CD4-positive, alpha-beta T cell treated with Interleukin-21 for 1 hour (primary cell): ENCODE measurements at regions not wholly inside any gene's neighbourhood (a gene's known extent, or its start where the extent isn't known, plus 50 kb on each side); places are given as distances from the start of the nearest gene placed in this dataset.
"Not testable (repeated sequence)": the region's sequence is repeated elsewhere in the genome, so short reads cannot be mapped to it uniquely, and the experiment has no call there.

ENCODE experiments used
- DNase-seq: peaks from one replicate; pipeline ENCODE4 v3.0.0-alpha.2; 2020

DNA sequence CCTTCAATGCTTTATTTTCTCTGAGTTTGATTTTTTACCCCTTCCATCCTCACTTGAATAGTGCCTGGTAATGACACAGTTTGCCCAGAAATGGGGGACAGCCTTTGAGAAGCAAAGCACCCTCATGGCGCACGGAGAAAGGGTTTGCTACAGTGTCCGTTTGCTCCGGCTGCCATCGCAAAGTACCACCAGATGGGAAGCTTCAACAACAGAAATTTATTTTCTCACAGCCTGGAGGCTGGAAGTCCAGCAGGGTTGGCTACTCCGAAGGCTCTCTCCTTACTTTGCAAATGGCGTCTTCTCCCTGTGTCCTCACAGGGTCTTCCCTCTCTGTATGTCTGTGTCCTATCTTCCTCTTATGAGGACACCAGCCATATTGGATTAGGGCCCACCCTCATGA, 327.7 kb upstream of the KAZN start:
- DNase-seq: no peak

GRCh38 chr1:14273811-14274210, 324.7 kb upstream of the KAZN start:
- DNase-seq: no peak

DNA sequence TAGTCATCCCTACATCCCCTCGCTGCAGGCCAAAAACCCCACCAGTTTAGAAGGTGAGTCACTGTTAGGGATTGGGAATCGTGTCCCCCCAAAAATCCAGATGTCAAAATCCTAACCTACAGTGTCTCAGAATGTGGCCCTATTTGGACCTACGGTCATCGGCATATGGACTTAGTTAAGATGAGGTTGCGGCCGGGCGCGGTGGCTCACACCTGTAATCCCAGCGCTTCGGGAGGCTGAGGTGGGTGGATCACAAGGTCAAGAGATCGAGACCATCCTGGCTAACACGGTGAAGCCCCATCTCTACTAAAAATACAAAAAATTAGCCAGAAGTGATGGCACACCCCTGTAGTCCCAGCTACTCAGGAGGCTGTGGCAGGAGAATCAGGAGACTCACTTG, 318.6 kb upstream of the KAZN start:
- DNase-seq: not testable (repeated sequence)

- DNase-seq: no peak
These were observed 317.6 kb upstream of the KAZN start for GRCh38 chr1:14280909-14281308.

DNA sequence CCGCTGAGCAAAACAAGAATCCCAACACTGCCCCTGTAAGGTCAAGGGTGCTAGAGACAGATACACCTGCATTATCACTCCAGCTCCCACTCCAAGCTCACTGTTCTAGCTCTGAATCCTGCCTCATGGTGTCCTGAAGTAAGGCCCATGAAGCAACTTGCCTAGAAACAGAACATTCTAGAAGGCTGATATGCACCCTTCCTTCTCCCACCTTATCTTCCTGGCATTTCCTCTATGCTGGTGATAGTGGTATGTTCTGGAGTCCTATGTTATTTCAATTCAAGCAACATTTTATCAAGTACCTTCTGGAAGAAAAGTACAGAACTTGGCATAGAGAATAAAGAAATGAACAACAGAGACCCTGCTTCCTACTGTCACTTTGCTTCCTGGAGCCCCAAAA, 317.1 kb upstream of the KAZN start:
- no peak for DNase-seq

DNA sequence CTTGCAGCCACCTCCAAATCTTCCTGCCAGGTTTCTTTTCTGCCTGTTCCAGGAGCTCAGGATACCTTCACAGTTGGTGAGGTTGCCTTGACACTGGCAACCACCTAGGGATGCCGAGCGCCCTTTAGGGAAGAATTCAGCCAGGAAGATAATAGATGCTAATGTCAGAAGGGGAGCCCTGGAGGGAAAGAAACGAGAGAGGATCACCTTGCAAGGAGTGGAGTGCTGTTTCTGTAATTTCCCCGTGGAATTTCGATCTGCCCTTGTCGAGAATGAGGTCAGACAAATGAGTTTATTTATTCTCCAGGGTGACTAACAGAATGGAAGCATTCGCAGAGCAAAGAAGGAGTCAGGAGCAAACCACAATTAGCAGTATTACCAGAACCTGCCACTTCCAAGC, 315.8 kb upstream of the KAZN start:
- no peak for DNase-seq

GRCh38 chr1:14285238-14285637, 313.2 kb upstream of the KAZN start:
- DNase-seq: no peak

DNA sequence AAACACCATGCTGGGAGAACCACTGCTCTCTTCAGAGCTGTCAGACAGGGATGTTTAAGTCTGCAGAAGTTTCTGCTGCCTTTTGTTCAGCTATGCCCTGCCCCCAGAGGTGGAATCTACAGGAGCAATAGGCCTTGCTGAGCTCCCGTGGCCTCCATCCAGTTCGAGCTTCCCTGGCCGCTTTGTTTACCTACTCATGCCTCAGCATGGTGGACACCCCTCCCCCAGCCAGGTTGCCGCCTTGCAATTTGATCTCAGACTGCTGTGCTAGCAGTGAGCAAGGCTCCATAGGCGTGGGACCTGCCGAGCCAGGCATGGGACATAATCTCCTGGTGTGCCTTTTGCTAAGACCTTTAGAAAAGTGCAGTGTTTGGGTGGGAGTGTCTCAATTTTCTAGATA, 307.3 kb upstream of the KAZN start:
- DNase-seq: not testable (repeated sequence)

GRCh38 chr1:14292520-14292919, 306.0 kb upstream of the KAZN start:
- no peak for DNase-seq

- no peak for DNase-seq
These were observed 304.5 kb upstream of the KAZN start for GRCh38 chr1:14294006-14294405.

DNA sequence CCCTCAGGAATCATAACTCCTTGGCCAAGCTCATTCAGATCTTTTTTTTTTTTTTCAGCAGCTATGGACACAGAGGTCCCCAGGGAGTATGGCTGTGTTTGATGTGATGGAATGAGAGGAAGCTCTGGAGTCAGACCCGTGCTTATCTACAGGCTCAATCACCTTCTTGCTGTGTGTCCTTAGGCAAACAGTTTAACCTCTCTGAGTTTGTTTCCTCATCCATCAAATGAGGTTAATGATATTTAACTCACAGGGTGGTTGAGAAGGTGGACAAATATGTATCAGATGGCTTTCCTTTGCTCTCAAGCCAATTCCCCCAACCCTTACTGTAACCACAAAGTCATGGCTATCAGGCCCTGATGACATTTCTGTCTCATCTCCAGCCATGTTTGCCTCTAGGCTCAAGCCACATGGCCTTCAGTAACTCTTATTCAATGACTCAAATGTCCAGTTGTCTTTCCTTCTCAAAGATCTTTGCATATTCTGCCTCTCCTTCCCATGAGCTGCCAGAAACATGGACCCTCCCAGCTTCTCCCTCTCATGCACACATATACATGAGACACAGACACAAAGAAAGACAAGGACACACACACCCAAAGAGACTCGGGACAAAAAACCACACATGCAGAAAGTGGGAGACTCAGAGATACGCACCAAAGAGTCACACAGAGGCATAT, 303.5 kb upstream of the KAZN start:
- DNase-seq: no peak

- DNase-seq: no peak
These were observed 301.7 kb upstream of the KAZN start for GRCh38 chr1:14296795-14297194.

GRCh38 chr1:14297356-14297755, 301.1 kb upstream of the KAZN start:
- DNase-seq: no peak

GRCh38 chr1:14298806-14299205, 299.7 kb upstream of the KAZN start:
- DNase-seq: no peak

GRCh38 chr1:14300991-14301703, 297.3 kb upstream of the KAZN start:
- DNase-seq: no peak

DNA sequence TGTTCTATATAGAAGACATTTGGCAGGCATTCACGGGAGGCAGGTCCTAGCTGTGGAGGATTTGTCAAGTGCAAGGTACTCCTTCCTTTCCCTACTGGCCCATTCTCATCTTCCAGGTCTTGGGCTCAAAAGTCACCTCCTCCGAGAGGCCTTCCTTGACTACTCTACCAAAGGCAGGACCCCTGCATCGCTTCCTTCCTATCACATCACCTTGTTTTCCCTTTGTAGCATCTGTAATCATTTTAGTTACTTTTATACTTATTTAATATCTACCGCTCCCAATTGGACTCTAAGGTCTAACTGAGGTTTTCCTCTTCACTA, 296.8 kb upstream of the KAZN start:
- DNase-seq: no peak

DNA sequence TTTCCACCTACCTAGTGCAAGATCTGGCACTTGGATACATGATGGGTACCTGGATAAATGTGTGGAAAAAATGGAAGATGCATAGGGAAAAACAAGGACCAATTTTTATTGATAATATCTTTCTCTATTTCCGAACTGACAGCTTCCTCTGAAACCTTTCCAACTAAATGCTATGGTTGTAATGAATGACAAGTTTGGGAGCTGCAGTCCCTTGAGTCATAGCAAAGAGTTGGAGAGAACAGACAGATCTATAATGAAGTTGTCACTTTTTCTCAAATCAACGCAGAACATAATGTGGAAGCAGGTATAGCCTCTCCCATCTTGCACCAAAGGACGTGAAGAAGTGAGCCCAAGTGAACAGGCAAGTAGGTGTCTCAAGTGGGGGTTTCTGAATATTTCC, 296.5 kb upstream of the KAZN start:
- no peak for DNase-seq

- DNase-seq: no peak
These were observed 295.5 kb upstream of the KAZN start for GRCh38 chr1:14303011-14303410.

DNA sequence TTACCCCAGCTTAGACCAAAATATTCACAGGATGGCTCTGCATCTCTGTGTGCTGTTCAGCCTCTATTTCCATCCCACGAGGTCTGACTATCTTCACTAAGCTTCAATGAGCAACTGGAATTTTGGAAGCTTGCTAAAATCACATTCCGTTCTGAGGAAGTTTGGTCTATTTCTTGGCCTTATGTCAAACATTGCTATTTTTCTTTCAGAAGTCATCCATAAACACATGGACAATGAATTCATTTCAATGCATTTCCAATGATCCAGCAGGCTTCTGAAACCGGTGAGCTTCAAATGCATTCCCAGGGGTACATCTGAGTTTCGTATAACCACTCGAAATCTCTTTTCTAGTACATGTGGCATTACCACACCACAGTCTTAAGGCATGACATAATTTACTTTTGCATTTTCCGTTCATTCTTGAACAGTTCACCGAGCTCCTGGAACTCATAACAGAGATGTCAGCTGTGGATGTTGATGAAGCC, 294.1 kb upstream of the KAZN start:
- DNase-seq: no peak

- DNase-seq: no peak
These were observed 290.0 kb upstream of the KAZN start for GRCh38 chr1:14308460-14308859.

DNA sequence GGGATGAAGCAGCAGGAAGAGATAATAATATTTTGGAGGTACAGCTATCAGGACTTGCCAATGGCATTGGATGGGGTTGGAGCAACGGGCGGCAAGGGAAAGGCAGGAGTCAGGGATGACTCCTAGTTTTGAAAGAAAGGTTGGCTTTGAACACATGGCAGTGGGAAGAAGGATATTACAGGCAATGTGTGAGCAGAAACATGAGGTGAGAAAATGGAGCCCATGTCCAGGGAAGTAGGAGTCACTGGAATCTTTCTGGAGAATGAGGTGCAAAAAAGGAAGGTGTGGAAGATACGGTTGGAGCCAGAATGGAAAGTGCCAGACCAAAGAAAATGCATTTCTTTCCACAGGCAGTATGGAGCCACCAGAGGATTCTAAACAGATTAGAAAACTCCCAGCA, 288.5 kb upstream of the KAZN start:
- no peak for DNase-seq

GRCh38 chr1:14310476-14310875, 288.0 kb upstream of the KAZN start:
- DNase-seq: no peak

DNA sequence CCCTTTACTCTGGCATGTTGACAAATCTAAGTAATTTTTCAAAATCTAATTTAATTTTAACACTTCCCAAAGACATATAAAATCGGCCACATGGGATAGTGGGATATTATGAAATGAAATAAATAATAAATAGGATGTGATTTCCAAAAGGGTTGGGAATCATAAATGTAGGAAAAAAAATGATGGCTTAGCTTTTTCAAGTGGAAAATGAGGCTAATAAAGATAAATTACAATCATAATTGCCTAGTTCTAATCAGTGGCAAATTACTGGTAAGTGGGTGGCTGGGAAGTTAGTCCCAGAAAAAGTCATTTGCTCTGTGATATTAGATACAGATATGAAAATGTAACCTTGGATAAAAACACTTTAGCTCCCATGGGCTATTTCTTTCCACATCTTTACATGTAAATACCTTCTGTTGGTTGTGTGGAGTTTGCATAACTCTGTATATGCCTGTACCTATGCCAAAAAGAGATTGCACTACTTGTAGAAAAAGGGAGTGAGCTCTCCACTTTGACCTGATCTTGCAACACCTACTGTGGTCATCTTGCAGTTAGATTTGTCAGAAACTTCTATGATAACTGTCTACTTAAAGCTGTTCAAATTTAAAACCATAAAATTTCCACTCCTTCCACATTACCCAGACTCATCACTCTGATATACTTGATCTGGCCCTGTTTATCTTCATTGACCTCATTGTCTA, 284.6 kb upstream of the KAZN start:
- DNase-seq: no peak

DNA sequence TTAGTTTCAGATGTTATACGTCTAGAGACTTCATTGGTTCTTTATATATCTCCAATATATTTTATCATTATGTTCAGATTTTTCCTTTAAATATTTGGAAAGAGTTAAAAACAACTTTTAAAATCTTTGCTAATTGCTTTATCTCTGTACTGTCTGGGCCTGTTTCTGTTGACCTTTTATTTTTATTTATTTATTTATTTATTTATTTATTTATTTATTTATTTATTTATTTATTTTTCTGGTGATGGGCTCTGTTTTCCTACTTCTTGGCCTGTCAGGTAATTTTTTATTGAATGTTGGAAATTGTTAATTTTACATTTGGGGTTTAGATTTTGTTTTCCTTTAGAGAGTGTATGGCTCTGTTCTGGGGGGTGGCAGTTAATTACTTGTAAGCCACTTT, 279.7 kb upstream of the KAZN start:
- no peak for DNase-seq
